HG02981 (cell line): ENCODE measurements at regions not wholly inside any gene's neighbourhood (a gene's known extent, or its start where the extent isn't known, plus 50 kb on each side); places are given as distances from the start of the nearest gene placed in this dataset.

Source experiments
- ATAC-seq: cut with Tn5 transposase; IDR thresholded peaks from one replicate; pipeline ENCODE4 v1.9.1; 2021; ENCODE audit warnings: mild to moderate bottlenecking, moderate library complexity; ENCODE audit not compliant: unreplicated experiment

DNA sequence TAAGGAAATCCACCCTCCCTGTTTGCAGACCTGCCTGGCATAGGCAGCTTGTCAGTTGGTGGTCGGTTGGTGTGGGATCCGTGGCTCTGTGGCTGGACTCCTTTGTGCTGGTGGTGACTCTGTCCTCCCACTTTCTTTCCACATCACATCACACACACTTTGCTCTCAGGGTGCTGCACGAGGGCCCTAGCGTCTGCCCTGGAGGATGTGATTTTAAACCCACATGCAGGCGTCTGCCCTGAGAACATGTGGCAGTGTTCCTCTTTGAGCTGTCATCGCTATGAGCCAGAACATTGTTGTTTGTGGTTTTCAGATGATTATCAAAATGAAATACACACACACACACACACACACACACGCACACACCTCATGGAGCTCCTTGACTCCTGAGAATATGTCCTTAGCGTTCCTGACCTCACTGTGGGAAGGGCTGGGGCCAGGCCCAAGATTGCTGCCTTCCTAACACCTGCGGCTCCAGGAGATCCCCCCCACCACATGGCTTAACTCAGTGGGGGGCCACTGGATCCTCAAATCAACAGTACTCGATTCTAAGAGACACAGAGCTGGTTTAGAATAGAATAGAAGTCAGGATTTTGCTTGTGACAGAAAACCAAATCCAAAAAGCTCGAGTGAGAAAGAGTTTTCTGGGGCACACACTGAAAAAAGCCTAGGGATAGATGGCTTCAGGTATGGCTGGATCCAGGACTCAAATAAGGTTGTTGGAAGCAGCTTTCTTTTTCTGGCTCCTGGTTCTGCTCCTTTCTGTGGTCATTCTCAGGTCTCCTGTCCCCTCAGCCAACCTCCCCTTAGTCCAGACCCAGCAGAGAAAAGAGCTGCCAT is 54.8 kb downstream of the RTP5 start:
- ATAC-seq = no peak

GRCh38 chr2:241924909-241925250 is 55.4 kb downstream of the RTP5 start:
- no peak for ATAC-seq

DNA sequence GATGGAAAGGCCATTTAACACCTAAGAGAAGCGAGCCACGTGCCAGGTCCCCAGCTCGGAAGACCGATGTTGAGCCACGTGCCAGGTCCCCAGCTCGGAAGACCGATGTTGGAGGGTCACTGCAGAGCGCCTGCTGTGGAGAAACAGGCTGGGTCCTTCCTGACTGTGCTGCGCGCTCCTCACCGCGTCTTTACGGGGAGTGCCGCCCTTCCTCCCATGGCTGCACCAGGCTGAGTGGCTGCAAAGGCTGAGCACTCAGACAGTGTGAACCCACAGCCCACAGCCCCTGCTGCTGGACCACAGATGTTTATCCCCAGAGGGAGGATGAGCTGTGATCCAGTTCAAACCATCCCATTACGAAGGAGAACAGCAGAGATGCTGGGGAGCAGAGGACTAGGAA is 55.7 kb downstream of the RTP5 start:
- no peak for ATAC-seq

DNA sequence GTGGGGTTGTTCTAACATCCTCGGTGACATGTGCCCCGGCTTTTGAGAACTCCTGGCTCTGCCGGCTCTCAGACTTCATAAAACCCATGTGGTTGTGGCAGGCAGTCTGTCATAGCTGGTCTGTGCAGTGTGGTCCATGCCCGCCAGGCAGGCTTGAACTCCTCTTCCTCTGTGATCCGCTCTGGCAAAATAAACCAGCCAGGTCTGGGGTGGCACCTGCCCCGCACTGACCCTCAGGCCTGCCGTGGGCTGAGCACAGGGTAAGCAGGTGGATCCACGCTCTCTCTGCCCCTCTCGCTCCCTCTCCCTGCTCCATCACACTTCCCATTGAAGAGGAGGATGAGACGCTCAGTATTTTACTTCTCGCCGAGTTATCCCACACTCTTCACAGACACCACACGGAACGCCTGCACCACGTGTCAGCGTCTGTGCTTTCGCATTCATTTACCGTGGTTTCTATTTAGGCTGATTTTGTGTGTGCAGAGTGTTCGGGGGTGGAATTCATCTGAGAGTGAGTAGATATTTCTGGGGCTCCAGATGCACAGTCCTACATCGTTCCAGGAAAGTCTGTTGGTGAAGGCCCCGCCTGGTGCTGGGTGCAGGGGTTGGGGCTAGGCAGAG is 56.4 kb downstream of the RTP5 start:
- no peak for ATAC-seq

GRCh38 chr2:241926541-241927311 is 57.2 kb downstream of the RTP5 start:
- no peak for ATAC-seq

DNA sequence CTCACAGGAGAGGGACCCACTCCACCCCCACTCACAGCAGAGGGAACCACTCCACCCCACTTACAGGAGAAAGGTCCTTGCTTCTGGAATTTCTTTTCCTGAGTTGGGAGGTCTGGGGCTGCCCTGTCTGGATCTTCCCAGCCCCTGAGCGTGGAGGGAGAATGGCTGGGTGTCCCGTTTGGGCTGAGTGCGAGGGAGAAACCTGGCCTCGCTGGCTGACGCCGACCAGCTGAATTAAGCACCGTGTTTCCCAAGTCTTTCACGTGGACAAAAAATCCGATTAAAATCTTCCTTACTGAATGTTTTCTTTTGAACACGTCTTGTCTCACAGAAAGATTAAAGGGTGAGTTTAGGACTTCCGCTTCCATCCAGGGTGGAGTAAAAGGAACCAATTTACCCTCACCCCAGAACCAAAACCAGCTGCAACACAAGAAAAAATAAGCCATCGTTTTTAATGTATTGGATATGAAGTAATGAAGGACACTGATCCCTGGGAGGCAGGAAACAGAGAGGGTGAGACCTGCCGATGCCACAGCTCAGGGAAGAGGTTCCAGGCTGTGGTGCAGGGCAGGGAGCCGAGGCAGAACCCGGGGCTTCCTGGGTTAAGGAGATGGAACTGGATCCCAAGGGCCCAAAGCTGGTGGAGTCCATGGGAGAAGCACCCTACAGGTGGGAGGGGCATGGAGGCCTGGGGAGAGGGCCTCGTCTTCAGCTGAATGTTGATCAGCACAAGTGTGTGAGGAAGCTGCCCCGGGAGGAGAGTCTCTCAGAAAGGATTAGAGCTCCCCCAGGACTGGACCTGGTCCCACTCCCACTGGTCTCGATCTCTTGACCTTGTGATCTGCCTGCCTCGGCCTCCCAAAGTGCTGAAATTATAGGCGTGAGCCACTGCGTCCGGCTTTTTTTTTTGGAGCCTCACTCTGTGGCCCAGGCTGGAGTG is 60.3 kb downstream of the RTP5 start:
- ATAC-seq = no peak

DNA sequence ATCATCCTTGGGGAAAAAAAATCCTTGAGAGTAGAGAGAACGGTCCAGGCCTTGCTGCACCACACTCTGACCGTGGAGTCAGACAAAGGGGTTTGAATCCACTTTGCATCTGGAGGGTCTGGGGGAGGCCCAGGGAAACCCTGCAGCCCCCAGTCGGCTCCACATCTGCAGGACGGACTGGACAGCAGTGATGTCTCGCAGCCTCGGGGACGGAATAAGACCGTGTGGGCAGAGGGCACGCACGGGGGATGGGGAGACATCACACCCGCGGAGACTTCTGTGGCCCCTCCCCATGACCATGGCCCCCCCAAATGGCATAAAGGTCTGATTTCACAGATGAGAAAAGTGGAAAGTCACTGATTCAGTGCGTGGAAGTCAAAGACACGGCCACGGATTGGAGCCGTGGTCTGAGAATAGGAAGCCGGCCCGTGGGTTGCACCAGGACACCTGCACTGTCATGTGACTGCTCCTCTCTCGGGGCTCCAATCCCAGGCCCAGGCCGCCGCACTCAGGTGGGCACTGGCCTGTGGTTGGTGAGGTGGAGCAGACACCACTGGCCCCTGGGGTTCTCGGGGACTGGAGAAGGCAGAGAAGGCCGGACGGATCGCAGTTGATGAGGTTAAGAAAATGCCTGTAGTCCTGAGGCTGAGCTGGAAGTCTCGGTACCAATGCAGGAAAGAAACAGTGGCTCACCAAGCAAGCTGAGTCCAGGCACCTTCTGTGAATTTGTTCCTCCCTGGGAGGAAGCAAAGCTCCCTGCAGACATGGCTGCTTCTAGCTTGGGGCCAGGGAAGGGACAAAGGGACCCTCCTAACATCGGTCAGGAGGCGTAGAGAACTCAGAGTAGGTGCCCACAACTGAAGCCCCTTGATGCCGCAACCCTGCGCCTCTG is 61.8 kb downstream of the RTP5 start:
- no peak for ATAC-seq

DNA sequence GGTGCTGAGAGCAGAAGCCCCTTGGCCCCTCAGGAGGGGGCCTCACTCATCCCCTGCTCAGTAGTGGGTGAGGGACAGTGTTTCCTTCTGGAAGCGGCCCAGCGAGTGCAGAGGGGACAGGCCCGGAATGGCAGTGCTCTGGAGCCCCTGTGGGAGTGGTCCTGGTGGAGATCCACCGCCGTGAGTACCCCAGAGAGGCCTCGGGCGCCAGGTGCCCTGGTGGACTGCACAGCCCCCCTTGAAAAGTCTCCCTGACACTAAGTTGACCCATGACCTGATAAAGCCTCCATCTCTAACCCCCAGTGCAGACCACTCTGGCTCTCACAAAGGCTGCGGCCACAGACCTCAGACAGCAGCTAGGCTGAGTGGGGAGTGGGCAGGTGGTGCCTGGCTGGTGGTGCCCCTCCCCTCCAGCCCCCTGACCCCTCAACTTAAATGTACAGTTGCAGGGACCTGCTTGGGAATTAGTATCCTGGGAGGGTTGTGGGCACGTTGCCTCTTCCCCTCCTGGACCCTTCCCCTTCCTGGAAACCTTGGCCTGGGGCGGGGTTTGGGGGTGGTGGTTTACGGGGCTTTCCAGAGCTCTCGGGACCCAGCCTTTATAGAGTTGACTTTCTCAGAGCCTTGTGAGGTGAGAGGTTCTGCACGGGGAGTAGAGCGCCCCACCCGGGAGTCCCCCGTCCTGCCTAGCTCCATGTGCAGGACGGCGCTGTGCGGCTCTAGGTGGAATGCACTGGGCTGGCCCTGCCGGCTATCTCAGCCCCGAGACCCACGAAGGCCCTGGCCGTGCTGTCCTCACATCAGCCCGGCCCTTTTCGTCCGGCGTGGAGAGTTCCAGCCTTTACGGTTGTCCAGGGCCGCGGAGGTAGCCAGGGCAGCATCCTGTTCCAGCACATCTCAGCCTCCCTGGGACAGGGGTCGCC is 62.7 kb downstream of the RTP5 start:
- ATAC-seq = no peak

GRCh38 chr2:241932899-241933178 is 63.3 kb downstream of the RTP5 start:
- ATAC-seq = no peak

GRCh38 chr2:241933179-241933911 is 63.8 kb downstream of the RTP5 start:
- no peak for ATAC-seq

DNA sequence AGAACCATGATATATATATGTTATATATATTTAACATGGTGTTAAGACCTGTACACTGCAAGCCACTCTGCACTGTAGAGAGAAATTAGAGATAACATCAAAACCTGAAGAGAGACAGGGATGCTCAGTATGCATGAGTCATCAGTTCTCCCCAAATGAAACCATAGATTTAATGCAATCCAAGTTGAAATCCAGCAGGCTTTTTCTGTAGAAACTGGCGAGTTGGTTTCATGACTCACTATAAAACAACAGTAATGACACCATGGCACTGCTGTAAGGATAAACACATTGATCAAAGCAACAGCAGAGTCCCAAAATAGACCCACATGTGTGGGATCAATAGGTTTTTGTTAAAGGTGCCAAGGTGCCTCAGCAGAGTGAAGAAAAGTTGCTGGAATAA is 65.8 kb downstream of the RTP5 start:
- ATAC-seq = no peak

DNA sequence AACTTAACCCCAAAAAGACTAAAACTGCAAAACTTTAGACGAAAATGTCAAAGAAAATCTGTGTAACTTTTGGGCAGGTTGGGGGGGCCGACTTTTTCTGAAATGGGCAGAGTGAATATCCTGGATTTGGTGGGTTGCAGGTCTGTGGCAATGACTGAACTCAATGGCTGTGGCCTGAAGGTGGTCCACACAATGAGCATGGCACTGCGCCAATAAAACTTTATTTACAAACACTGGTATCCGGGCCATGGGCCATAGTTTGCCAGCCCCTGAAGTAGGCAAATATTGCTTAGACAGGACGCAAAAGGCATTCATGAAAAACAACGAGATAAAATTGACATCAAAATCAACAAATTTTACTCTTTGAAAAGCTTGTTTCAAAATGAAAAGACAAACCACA is 66.2 kb downstream of the RTP5 start:
- no peak for ATAC-seq

DNA sequence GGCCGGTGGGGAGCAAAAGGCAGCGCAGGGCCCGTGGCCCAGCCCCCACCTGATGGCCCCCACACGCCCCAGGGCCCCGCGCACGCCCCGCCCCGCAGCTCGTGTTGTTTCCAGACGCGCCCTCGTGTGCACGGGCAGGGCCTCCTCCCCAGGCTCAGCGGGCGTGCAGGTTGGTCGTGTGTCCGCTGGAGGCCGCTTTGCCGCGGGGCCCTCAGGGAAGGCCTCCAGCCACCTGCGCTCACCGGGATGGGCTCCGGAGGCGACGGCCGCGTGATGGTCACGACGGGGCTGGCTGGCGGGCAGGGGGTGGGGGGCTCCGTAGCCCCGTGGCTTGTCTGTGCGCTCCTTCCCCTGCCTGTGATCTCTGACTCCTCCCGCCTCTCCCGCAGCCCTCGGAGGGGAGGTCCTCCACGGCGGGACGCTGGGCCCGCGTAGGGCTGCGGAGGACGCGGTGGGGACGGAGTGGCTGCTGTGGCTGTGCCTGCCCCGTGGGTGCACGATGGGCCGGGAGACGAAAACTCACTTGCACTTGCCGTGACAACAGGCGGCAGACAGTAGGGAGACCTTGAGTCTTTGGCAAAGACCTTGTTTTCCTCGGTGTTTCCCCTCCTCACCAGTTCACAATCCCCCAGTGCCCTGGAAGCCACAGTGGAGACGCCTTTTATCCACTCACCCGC is 67.1 kb downstream of the RTP5 start:
- no peak for ATAC-seq

DNA sequence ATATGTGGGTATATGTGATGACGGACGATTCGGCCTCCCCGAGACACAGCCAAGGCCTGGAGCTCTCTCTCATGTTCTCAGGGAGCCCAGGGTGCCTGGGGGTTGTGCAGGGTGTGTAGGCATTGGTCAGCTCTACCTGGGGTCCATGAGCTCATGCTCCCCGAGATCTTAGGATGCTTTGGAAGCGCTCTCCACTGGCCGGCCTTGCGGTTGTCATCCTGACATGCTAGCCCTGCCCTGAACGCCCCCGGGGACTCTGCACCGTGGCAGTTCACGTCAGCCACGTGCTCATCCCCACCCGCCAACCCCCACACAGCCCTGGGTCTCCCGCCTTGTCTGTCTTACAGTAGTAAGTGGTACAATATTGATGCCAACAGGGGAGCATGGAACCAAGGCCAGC is 67.8 kb downstream of the RTP5 start:
- ATAC-seq = no peak

GRCh38 chr2:241939541-241939940 is 70.0 kb downstream of the RTP5 start:
- ATAC-seq = no peak

DNA sequence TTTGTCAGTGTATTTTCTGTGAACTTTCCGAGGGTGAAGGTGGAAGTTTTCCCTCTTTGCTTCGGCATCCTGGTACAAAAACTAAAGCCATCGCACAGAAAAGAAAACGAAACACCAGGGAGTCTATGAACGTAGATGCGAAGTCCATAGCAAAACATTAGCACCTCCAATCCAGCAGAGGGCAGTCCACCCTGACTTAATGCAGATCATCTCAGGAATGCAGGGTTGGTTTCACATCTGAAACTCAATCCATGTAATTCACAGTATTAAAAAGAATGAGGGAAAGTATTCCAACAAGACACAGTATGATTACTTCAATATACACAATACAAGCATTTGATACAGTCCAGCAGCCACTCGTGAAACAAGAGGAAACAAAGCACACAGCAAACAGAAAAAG is 70.8 kb downstream of the RTP5 start:
- ATAC-seq = no peak

GRCh38 chr2:241941691-241942301 is 72.3 kb downstream of the RTP5 start:
- no peak for ATAC-seq
